ENCODE measurements at regions not wholly inside any gene's neighbourhood (a gene's known extent, or its start where the extent isn't known, plus 50 kb on each side); places are given as distances from the start of the nearest gene placed in this dataset.

DNA sequence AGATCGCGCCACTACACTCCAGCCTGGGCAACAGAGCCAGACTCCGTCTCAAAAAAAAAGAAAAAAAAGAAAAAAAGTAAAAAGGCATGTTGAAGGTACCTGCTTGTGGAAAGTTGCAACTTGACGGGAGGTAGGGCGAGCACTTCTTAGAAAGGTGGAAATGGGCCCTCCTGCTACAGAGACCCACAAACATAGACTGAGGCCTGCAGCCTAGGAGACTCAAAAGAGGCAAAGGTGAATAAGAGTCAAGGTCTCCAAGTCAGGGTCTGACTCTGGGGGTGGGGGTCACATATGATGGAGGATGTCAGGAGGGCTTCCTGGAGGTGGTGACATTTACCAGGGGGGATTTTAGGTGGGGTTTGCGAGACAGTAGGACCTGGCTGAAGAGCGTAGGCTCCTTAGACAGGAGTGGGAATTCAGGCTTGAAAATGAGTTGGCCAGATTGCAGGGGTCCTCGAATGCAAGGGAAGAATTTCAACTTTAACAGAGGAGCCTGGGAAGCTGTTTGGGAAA is 303.0 kb downstream of the SEC14L1 start:
- peaks cover 43% of the 10 kb centered on the region for H3K79me2 ChIP-seq (ENCODE audit: control insufficient read depth, low read length)

DNA sequence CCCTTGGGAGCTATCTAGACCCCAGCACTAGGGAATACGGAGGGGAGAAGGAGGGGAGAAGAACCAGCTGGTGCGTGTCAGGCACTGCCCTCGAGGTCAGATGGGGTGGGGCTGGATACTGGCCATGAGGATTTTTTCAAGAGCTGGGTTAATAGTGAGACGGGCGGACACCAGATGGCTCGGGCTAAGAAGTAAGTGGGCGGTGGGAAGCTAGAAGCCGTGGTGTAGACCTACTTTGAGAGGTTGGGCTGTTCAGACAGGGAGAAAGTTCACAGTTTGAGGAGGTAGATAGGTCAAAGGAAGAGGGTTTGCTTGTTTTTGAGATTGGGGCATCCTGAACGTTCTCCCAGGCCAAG is 303.8 kb downstream of the SEC14L1 start:
- TF ChIP-seq, protein P1, sequence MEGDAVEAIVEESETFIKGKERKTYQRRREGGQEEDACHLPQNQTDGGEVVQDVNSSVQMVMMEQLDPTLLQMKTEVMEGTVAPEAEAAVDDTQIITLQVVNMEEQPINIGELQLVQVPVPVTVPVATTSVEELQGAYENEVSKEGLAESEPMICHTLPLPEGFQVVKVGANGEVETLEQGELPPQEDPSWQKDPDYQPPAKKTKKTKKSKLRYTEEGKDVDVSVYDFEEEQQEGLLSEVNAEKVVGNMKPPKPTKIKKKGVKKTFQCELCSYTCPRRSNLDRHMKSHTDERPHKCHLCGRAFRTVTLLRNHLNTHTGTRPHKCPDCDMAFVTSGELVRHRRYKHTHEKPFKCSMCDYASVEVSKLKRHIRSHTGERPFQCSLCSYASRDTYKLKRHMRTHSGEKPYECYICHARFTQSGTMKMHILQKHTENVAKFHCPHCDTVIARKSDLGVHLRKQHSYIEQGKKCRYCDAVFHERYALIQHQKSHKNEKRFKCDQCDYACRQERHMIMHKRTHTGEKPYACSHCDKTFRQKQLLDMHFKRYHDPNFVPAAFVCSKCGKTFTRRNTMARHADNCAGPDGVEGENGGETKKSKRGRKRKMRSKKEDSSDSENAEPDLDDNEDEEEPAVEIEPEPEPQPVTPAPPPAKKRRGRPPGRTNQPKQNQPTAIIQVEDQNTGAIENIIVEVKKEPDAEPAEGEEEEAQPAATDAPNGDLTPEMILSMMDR (IDR thresholded peaks at IDR 0.05; ENCODE audit: low read depth, low read length, poor library complexity, severe bottlenecking), result no peak
- TF ChIP-seq EZH2phosphoT487 (IDR thresholded peaks at IDR 0.05; ENCODE audit: borderline replicate concordance, low read length), result no peak
- H3K4me1 ChIP-seq (ENCODE audit: control insufficient read depth, low read length), result peaks cover 97% of the 10 kb centered on the region
- peak overlapping the region; percentile 76 for H3K4me3 ChIP-seq (ENCODE audit: low read length)
- H3K36me3 ChIP-seq (ENCODE audit: control insufficient read depth, low read length), result peaks cover 67% of the 10 kb centered on the region
- H3K9me3 ChIP-seq (ENCODE audit: control insufficient read depth, insufficient read depth, low read length), result no peaks in the 10 kb centered on the region
- H3K27ac ChIP-seq (ENCODE audit: low read depth, low read length), result peak overlapping the region; percentile 100
- H3K9me2 ChIP-seq (replicated peaks; ENCODE audit: control insufficient read depth, low read length), result no peaks in the 10 kb centered on the region
- peaks cover 45% of the 10 kb centered on the region for H3K79me2 ChIP-seq (ENCODE audit: control insufficient read depth, low read length)
- H3K4me2 ChIP-seq (ENCODE audit: low read length), result peak overlapping the region; percentile 97
- H4K20me1 ChIP-seq (ENCODE audit: control insufficient read depth, insufficient read depth, low read depth, low read length), result no peaks in the 10 kb centered on the region
- H3F3A ChIP-seq (ENCODE audit: control insufficient read depth, insufficient read depth), result peaks cover 67% of the 10 kb centered on the region
- H3K27me3 ChIP-seq (ENCODE audit: control insufficient read depth, low read length), result no peaks in the 10 kb centered on the region

More for the DNA sequence above, 303.0 kb downstream of the SEC14L1 start:
- peaks cover 66% of the 10 kb centered on the region for H3K36me3 ChIP-seq (ENCODE audit: control insufficient read depth, low read length)
- H4K20me1 ChIP-seq (ENCODE audit: control insufficient read depth, insufficient read depth, low read depth, low read length), result no peaks in the 10 kb centered on the region
- peak overlapping the region; percentile 97 for H3K4me2 ChIP-seq (ENCODE audit: low read length)
- H3F3A ChIP-seq (ENCODE audit: control insufficient read depth, insufficient read depth), result peaks cover 75% of the 10 kb centered on the region
- H3K9me2 ChIP-seq (replicated peaks; ENCODE audit: control insufficient read depth, low read length), result no peaks in the 10 kb centered on the region
- H3K9me3 ChIP-seq (ENCODE audit: control insufficient read depth, insufficient read depth, low read length), result no peaks in the 10 kb centered on the region
- peaks cover 97% of the 10 kb centered on the region for H3K4me1 ChIP-seq (ENCODE audit: control insufficient read depth, low read length)
- TF ChIP-seq, protein P1 (IDR thresholded peaks at IDR 0.05; ENCODE audit: low read depth, low read length, poor library complexity, severe bottlenecking), result no peak
- no peak for TF ChIP-seq EZH2phosphoT487 (IDR thresholded peaks at IDR 0.05; ENCODE audit: borderline replicate concordance, low read length)
- H3K27me3 ChIP-seq (ENCODE audit: control insufficient read depth, low read length), result no peaks in the 10 kb centered on the region
- H3K27ac ChIP-seq (ENCODE audit: low read depth, low read length), result peak overlapping the region; percentile 100
- H3K4me3 ChIP-seq (ENCODE audit: low read length), result peak overlapping the region; percentile 76

DNA sequence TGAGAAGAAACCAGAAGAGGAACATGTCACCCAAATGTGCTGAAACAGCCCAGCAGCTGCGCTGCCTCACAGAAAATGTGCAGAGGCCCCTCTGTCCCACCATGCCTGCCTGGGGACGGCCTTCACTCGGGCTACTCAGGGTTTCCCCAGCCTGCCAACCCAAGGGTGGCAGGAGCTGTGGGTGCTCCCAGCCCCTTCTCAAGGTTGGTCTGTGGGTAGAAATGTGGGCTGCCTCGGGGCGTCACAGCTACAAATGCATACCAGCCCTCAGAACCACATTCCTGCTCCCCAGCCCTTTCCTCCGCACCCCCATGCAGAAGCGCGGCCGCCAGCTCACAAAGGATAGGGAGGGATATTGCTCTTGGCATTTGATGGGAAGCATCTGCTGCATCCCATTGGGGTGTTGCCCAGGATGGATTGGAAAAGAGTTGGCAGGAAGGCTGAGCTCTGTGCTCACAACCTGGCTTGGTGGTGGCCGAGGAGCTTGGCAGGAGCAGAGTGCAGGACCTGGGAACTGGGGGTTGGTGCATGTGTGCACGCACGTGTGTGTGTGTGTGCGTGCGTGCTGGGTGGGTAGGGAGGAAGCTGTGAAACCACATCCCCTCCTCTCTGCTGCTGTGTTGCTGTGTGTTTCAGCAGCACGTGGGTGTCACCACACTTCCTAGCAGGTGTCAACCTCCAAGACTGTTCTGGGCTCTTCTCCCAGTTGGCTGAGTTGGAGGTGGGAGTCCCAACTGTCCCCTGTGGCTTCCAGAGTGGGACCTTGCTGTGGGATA is 304.4 kb downstream of the SEC14L1 start:
- Histone ChIP-seq H3F3A (ENCODE audit: control insufficient read depth, insufficient read depth) (peaks cover 62% of the 10 kb centered on the region), H3K79me2 (ENCODE audit: control insufficient read depth, low read length) (peaks cover 50% of the 10 kb centered on the region), H3K36me3 (ENCODE audit: control insufficient read depth, low read length) (peaks cover 70% of the 10 kb centered on the region), H4K20me1 (ENCODE audit: control insufficient read depth, insufficient read depth, low read depth, low read length) (no peaks in the 10 kb centered on the region), H3K4me1 (ENCODE audit: control insufficient read depth, low read length) (peaks cover 97% of the 10 kb centered on the region), H3K4me3 (ENCODE audit: low read length) (peak overlapping the region; percentile 76), H3K9me2 (replicated peaks; ENCODE audit: control insufficient read depth, low read length) (no peaks in the 10 kb centered on the region), H3K27ac (ENCODE audit: low read depth, low read length) (peak overlapping the region; percentile 100), H3K4me2 (ENCODE audit: low read length) (peak overlapping the region; percentile 97), H3K9me3 (ENCODE audit: control insufficient read depth, insufficient read depth, low read length) (no peaks in the 10 kb centered on the region), H3K27me3 (ENCODE audit: control insufficient read depth, low read length) (no peaks in the 10 kb centered on the region)
- TF ChIP-seq, protein P1 (IDR thresholded peaks at IDR 0.05; ENCODE audit: low read depth, low read length, poor library complexity, severe bottlenecking), result no peak
- no peak for TF ChIP-seq EZH2phosphoT487 (IDR thresholded peaks at IDR 0.05; ENCODE audit: borderline replicate concordance, low read length)
